Cardiac fibroblast (primary cell): ENCODE measurements at regions not wholly inside any gene's neighbourhood (a gene's known extent, or its start where the extent isn't known, plus 50 kb on each side); places are given as distances from the start of the nearest gene placed in this dataset.

Experiments used
- DNase-seq, 2 donors: peaks; one replicate each; pipeline versions ENCODE4 v3.0.0 to v3.0.0-alpha.2; 2010; ENCODE audit warnings: low read depth in 2 of 2
- H3K4me3 ChIP-seq, 2 donors: replicated peaks in 1 of 2; 1 replicate in 1 of 2; 2 replicates in 1 of 2; pipeline ENCODE4 v1.5.1; 2011; ENCODE audit warnings: low read depth in 2 of 2, low read length in 2 of 2, mild to moderate bottlenecking in 2 of 2, moderate library complexity in 1 of 2
- TF ChIP-seq, protein P1 (sequence below): IDR thresholded peaks from one replicate; pipeline ENCODE4 v1.5.1; 2011; ENCODE audit warnings: low read depth, mild to moderate bottlenecking, low read length, inconsistent platforms

DNA sequence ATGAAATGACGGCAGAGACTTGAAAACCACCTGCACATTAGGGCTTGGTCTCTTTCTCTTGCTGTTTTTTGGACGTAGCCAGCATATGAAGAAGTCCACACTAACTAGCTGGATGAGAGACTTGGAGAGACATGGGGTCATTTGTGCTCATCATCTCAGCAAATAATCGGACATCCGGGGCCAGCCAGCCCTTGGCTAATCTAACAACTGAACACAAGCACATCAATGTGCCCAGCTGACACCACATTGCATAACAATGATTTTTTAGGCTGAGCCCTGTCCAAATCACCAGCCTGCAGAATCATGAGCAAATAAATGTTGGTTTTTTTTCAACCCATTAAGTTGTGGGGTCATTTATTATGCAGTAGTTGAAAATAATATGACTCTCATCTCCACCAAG lies 460.3 kb upstream of the LARGE1 start:
- H3K4me3 ChIP-seq, result no peak overlapping the region
- DNase-seq, result no peak
- TF ChIP-seq, protein P1, sequence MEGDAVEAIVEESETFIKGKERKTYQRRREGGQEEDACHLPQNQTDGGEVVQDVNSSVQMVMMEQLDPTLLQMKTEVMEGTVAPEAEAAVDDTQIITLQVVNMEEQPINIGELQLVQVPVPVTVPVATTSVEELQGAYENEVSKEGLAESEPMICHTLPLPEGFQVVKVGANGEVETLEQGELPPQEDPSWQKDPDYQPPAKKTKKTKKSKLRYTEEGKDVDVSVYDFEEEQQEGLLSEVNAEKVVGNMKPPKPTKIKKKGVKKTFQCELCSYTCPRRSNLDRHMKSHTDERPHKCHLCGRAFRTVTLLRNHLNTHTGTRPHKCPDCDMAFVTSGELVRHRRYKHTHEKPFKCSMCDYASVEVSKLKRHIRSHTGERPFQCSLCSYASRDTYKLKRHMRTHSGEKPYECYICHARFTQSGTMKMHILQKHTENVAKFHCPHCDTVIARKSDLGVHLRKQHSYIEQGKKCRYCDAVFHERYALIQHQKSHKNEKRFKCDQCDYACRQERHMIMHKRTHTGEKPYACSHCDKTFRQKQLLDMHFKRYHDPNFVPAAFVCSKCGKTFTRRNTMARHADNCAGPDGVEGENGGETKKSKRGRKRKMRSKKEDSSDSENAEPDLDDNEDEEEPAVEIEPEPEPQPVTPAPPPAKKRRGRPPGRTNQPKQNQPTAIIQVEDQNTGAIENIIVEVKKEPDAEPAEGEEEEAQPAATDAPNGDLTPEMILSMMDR, result no peak

DNA sequence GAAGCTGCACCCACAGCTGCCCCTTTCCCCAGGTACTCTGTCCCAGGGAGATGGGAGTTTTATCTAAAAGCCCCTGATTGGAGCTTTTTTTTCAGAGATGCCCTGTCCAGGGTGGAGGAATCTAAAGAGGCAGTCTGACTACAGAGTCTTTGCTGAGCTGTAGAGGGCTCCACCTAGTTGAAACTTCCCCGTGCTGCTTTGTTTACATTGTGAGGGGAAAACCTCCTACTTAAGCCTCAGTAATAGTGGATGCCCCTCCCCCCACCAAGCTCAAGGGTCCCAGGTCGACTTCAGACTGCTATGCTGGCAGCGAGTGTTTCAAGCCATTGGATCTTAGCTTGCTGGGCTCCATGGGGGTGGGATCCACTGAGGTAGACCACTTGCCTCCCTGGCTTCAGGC lies 470.1 kb upstream of the LARGE1 start:
- no peak for DNase-seq
- TF ChIP-seq, protein P1, result no peak
- no peak overlapping the region for H3K4me3 ChIP-seq

DNA sequence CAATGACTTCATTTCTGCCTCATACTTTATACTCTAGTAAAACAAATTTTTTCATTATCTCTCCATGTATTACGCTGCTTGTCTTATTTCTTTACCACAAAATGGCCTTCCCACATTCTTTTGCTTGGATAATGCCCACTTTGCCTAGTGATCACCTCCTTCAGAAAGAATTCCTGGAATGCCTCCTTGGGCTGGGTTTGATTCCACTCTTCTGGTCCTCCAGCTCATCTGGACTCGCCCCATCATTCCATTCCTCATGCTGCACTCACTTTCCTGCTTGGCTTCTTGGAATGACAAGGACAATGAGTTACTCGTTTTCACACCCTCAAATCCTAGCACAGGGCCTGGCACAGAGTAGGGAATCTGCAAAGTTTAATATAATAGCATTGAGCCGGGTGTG lies 475.1 kb upstream of the LARGE1 start:
- DNase-seq, result no peak
- no peak overlapping the region for H3K4me3 ChIP-seq
- TF ChIP-seq, protein P1, result no peak

DNA sequence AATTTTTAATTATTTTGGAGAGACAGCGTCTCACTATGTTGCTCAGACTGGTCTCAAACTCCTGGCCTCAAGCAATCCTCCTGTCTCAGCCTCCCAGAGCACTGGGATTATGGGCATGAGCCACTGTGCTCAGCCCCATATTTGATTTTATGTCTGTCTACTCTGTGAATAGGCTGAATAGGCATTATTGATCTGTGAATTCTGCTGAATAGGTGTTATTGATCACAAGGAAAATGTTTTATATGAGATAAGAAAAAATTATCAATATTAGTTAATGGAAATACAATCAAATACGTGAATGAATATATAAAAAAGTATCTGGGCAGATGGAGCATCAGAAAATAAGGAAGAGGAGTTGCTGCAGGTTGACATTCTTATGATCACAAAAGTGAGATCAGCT lies 483.4 kb upstream of the LARGE1 start:
- no peak overlapping the region for H3K4me3 ChIP-seq
- no peak for DNase-seq
- TF ChIP-seq, protein P1, result no peak

DNA sequence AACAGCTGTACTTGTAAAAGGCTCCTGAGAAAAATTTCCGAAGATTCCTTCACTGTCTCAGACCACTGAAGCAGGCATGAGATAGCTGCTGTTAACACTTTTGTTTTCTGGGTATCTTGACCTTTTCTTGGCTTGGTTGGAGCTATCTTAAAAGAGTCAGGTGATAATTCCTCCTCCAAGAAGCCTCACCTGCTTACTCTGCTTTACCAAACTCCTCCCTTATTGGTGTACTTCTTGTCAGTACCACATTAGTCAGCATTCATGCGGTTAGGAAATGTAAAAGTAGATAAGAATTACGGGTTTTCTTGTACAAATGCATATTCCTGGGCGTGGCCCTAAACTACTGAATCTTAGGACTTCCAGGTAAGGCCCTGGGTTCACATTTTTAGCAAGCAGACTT lies 489.8 kb upstream of the LARGE1 start:
- H3K4me3 ChIP-seq, result no peak overlapping the region
- TF ChIP-seq, protein P1, result no peak
- DNase-seq, result no peak

DNA sequence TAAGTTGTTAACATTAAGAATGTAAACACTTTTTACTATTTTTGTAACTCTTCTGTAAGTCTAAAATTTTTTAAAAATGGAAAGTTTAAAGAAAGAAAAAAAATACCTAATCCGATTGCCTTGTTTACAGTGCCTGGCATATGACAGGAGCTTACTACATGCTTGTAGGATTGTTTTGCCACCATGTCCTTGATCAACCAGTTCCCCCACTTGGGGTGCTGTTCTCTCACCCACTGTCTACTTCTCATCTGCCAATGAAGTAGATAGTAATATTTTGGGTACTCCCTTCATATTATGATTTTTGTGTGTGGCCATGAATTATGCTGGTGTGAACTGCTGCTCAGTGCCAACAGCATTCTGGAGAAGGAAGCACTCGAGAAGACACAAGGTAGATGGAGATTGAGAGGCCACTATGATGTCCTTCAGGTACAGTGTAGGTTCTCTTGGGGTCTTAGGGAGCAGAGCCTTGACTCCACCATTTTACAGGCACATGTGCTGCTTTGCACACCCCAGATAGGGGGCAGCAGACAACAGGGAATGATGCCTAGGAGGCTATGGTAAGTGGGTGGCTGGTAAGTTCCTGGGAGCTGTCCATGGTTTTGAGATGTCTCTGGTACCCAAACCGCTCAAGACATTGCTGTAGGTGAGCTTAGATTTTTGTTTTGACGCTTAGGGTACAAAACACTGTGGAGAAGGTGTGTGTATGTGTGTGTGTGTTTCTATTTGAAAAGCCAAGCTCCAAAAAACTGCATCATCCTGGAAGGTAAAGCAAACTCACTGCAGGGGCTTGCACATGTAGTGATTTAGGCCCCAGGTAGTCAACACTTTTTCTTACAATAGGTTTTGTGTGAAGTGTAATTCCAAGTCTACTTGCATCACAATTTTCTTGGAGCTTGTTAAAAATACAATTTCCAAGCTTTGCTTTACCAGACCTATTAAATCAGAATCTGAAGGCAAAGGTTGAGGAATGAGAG lies 494.5 kb upstream of the LARGE1 start:
- TF ChIP-seq, protein P1, result peak; percentile 8
- no peak overlapping the region for H3K4me3 ChIP-seq
- peak; percentile 0 to 25 for DNase-seq
